Thymus (tissue), 11 donors: ENCODE measurements at regions not wholly inside any gene's neighbourhood (a gene's known extent, or its start where the extent isn't known, plus 50 kb on each side); places are given as distances from the start of the nearest gene placed in this dataset.

Experiments
- DNase-seq, 9 donors: peaks; one replicate each; pipeline ENCODE4 v3.0.0-alpha.2; 2013; ENCODE audit warnings: low spot score in 9 of 9, low read depth in 6 of 9, missing footprints in 1 of 9
- H3K27ac ChIP-seq, 2 donors: one replicate each; pipeline ENCODE4 v1.5.1; 2013; ENCODE audit warnings: control low read depth in 1 of 2, low read depth in 1 of 2, low read length in 1 of 2, mild to moderate bottlenecking in 1 of 2, moderate library complexity in 1 of 2
- H3K27me3 ChIP-seq, 2 donors: one replicate each; pipeline ENCODE4 v1.5.1; 2013; ENCODE audit warnings: low read length in 1 of 2; ENCODE audit not compliant: control insufficient read depth in 2 of 2, insufficient read depth in 1 of 2
- H3K36me3 ChIP-seq, 2 donors: one replicate each; pipeline ENCODE4 v1.5.1; 2013; ENCODE audit warnings: low read length in 1 of 2, mild to moderate bottlenecking in 1 of 2, moderate library complexity in 1 of 2; ENCODE audit not compliant: control insufficient read depth in 2 of 2, insufficient read depth in 2 of 2
- H3K4me1 ChIP-seq, 2 donors: one replicate each; pipeline ENCODE4 v1.5.1; 2013; ENCODE audit warnings: low read length in 2 of 2; ENCODE audit not compliant: control insufficient read depth in 2 of 2, insufficient read depth in 2 of 2
- H3K4me3 ChIP-seq, 2 donors: one replicate each; pipeline ENCODE4 v1.5.1; 2013; ENCODE audit warnings: low read length in 2 of 2, control low read depth in 1 of 2, mild to moderate bottlenecking in 1 of 2
- H3K9me3 ChIP-seq, 2 donors: one replicate each; pipeline ENCODE4 v1.5.1; 2013; ENCODE audit warnings: low read length in 1 of 2, mild to moderate bottlenecking in 1 of 2; ENCODE audit not compliant: control insufficient read depth in 2 of 2, insufficient read depth in 1 of 2
- WGBS: extraction: QIAGEN DNeasy Blood & Tissue Kit; methylation state at CpG from one replicate; pipeline ENCODE4 v1.1.7; 2013; 5-methylcytosine and 5-hydroxymethylcytosine counted together
- donor health status: healthy.

GRCh38 chr12:29990971-29991370 is 207.2 kb upstream of the TMTC1 start:
- no peak overlapping the region for H3K4me3 ChIP-seq
- WGBS = 86% methylated on average over 4 of the region's 4 CpGs
- H3K36me3 ChIP-seq = no peaks in the 10 kb centered on the region
- H3K27ac ChIP-seq = no peak overlapping the region
- no peaks in the 10 kb centered on the region for H3K9me3 ChIP-seq
- no peaks in the 10 kb centered on the region for H3K4me1 ChIP-seq
- H3K27me3 ChIP-seq = no peaks in the 10 kb centered on the region
- DNase-seq = no peak

- Histone ChIP-seq H3K36me3 (no peaks in the 10 kb centered on the region), H3K27me3 (no peaks in the 10 kb centered on the region), H3K4me3 (no peak overlapping the region), H3K9me3 (no peaks in the 10 kb centered on the region), H3K27ac (no peak overlapping the region), H3K4me1 (no peaks in the 10 kb centered on the region)
- WGBS = 97% methylated on average over 2 of the region's 2 CpGs
- DNase-seq = no peak
Measured at GRCh38 chr12:29983851-29984250, 200.1 kb upstream of the TMTC1 start.

- DNase-seq = no peak
- H3K27me3 ChIP-seq = no peaks in the 10 kb centered on the region
Measured at GRCh38 chr12:29980304-29980703, 196.6 kb upstream of the TMTC1 start.

GRCh38 chr12:29971446-29971845 is 187.7 kb upstream of the TMTC1 start:
- WGBS = 89% methylated on average over 2 of the region's 2 CpGs
- no peak overlapping the region for H3K27ac ChIP-seq

More at GRCh38 chr12:29980304-29980703, 196.6 kb upstream of the TMTC1 start:
- Histone ChIP-seq H3K4me1 (no peaks in the 10 kb centered on the region), H3K9me3 (no peaks in the 10 kb centered on the region), H3K27ac (no peak overlapping the region), H3K36me3 (no peaks in the 10 kb centered on the region), H3K4me3 (no peak overlapping the region)

GRCh38 chr12:29970501-29970900 is 186.8 kb upstream of the TMTC1 start:
- DNase-seq = no peak
- Histone ChIP-seq H3K4me1 (no peaks in the 10 kb centered on the region), H3K4me3 (no peak overlapping the region), H3K9me3 (no peaks in the 10 kb centered on the region), H3K27me3 (no peaks in the 10 kb centered on the region), H3K27ac (no peak overlapping the region), H3K36me3 (no peaks in the 10 kb centered on the region)
- WGBS = 34% methylated on average over 3 of the region's 3 CpGs

More at GRCh38 chr12:29971446-29971845, 187.7 kb upstream of the TMTC1 start:
- H3K27me3 ChIP-seq = no peaks in the 10 kb centered on the region
- H3K9me3 ChIP-seq = no peaks in the 10 kb centered on the region
- no peaks in the 10 kb centered on the region for H3K4me1 ChIP-seq
- no peak for DNase-seq
- H3K4me3 ChIP-seq = no peak overlapping the region
- no peaks in the 10 kb centered on the region for H3K36me3 ChIP-seq

GRCh38 chr12:29962276-29963035 is 178.7 kb upstream of the TMTC1 start:
- Histone ChIP-seq H3K4me1 (no peaks in the 10 kb centered on the region), H3K4me3 (no peak overlapping the region), H3K27me3 (no peaks in the 10 kb centered on the region), H3K36me3 (no peaks in the 10 kb centered on the region), H3K27ac (no peak overlapping the region), H3K9me3 (no peaks in the 10 kb centered on the region)
- DNase-seq = no peak
- 87% methylated on average over 6 of the region's 6 CpGs for WGBS

- no peaks in the 10 kb centered on the region for H3K4me1 ChIP-seq
- H3K27ac ChIP-seq = no peak overlapping the region
- WGBS = 93% methylated on average over 4 of the region's 4 CpGs
- no peak overlapping the region for H3K4me3 ChIP-seq
- H3K9me3 ChIP-seq = no peaks in the 10 kb centered on the region
- no peak for DNase-seq
- H3K36me3 ChIP-seq = no peaks in the 10 kb centered on the region
- H3K27me3 ChIP-seq = no peaks in the 10 kb centered on the region
Measured at GRCh38 chr12:29961231-29961630, 177.5 kb upstream of the TMTC1 start.

- H3K36me3 ChIP-seq = no peaks in the 10 kb centered on the region
- no peaks in the 10 kb centered on the region for H3K27me3 ChIP-seq
- no peak overlapping the region for H3K4me3 ChIP-seq
- no peak overlapping the region for H3K27ac ChIP-seq
- WGBS = 65% methylated on average over 2 of the region's 2 CpGs
- H3K4me1 ChIP-seq = no peaks in the 10 kb centered on the region
- H3K9me3 ChIP-seq = no peaks in the 10 kb centered on the region
- DNase-seq = no peak
Measured at GRCh38 chr12:29960122-29960521, 176.4 kb upstream of the TMTC1 start.

GRCh38 chr12:29957835-29958234 is 174.1 kb upstream of the TMTC1 start:
- H3K36me3 ChIP-seq = no peaks in the 10 kb centered on the region
- DNase-seq = no peak
- H3K4me1 ChIP-seq = no peaks in the 10 kb centered on the region
- 72% methylated on average over 2 of the region's 2 CpGs for WGBS
- H3K27ac ChIP-seq = no peak overlapping the region
- no peak overlapping the region for H3K4me3 ChIP-seq
- H3K9me3 ChIP-seq = no peaks in the 10 kb centered on the region
- H3K27me3 ChIP-seq = no peaks in the 10 kb centered on the region
